ENCODE measurements at regions not wholly inside any gene's neighbourhood (a gene's known extent, or its start where the extent isn't known, plus 50 kb on each side); places are given as distances from the start of the nearest gene placed in this dataset.

DNA sequence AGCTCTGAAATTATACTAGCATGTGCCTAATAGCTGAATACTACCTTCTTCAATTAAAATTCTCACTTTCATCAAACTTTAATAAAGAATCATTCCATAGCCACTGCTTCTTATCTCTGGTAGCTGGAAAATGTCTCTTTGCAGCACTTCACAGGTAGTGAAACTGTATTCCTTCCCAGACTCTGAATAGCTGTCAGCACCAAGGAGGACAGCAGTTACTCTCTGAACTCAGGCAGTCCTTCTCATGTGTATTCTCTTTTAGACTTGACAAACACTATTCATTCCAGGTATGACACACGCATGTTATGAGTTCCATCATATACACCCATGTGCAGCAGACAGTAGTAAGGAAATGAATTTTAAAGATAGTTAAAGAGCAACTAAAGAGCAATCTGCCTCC is 627.1 kb downstream of the EFNA5 start:
- Histone ChIP-seq H3K27ac (ENCODE audit: low read depth, low read length) (no peak overlapping the region), H3K27me3 (ENCODE audit: control insufficient read depth, insufficient read depth, low read length) (no peaks in the 10 kb centered on the region), H3K9ac (ENCODE audit: low read length) (no peak overlapping the region), H3K9me3 (ENCODE audit: control insufficient read depth, insufficient read depth, low read depth, low read length) (no peaks in the 10 kb centered on the region), H3K4me1 (ENCODE audit: control insufficient read depth, insufficient read depth, low read length) (no peaks in the 10 kb centered on the region), H3K36me3 (ENCODE audit: control insufficient read depth, insufficient read depth, low read length) (no peaks in the 10 kb centered on the region), H3K4me3 (ENCODE audit: low read depth, low read length) (no peak overlapping the region)

DNA sequence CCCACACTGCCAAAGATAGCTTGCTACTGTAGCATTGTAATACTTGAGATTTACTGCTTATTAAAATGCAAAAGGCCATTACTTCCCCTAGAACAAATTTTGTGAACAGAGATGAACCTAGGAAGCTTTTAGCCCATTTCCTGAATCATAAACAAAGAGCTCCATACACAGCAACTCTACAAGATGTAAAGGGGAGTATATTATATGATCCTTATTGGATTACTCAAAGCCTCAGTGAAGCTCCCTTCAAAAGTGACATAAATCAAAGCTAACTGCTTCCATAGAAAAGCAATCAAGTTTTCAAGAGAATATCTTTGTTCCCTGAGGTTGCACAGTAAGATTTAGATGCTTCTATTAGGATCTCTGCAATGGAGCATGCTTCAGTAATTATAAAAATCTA is 629.8 kb downstream of the EFNA5 start:
- Histone ChIP-seq H3K9me3 (ENCODE audit: control insufficient read depth, insufficient read depth, low read depth, low read length) (no peaks in the 10 kb centered on the region), H3K4me3 (ENCODE audit: low read depth, low read length) (no peak overlapping the region), H3K27me3 (ENCODE audit: control insufficient read depth, insufficient read depth, low read length) (no peaks in the 10 kb centered on the region), H3K27ac (ENCODE audit: low read depth, low read length) (no peak overlapping the region), H3K4me1 (ENCODE audit: control insufficient read depth, insufficient read depth, low read length) (no peaks in the 10 kb centered on the region), H3K36me3 (ENCODE audit: control insufficient read depth, insufficient read depth, low read length) (no peaks in the 10 kb centered on the region), H3K9ac (ENCODE audit: low read length) (no peak overlapping the region)

DNA sequence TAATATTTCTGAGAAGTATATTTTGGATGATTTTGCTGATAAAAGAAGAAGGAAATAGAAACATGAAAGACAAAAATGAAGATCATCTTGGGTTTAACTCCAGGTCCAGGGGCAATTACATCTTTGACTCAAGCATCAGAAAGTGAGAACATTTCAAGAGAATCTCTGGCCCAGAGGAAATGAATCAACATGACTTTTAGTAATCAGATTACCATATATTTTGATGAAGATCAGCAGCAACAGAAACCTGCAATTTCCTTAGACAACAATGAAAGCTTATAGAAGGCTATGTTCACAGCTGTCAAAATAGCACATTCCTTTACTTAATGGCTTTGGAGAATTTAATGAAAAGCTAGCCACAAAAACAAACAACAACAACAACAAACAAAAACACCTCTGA is 638.1 kb downstream of the EFNA5 start:
- Histone ChIP-seq H3K9me3 (ENCODE audit: control insufficient read depth, insufficient read depth, low read depth, low read length) (no peaks in the 10 kb centered on the region), H3K36me3 (ENCODE audit: control insufficient read depth, insufficient read depth, low read length) (no peaks in the 10 kb centered on the region), H3K9ac (ENCODE audit: low read length) (no peak overlapping the region), H3K27ac (ENCODE audit: low read depth, low read length) (no peak overlapping the region), H3K4me1 (ENCODE audit: control insufficient read depth, insufficient read depth, low read length) (no peaks in the 10 kb centered on the region), H3K4me3 (ENCODE audit: low read depth, low read length) (no peak overlapping the region), H3K27me3 (ENCODE audit: control insufficient read depth, insufficient read depth, low read length) (no peaks in the 10 kb centered on the region)

DNA sequence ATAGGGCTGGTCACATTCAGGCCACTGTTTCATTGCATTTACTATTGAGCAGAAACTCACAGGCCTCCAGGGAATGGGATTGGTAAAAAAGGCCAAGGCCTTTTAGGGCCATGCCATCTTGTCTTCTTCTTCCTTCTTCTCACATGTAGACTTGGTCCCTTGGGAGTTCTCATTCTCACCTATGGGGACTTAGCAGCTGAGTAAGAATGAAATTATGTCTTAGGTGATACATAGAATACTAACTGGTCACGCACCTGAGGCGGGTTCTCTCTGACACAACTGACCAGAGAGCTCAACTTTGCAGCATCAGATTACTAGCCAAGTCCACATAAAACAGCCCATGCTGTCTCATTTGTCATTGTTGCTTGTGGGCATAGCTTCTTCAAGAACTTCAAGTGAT is 641.8 kb downstream of the EFNA5 start:
- H3K4me1 ChIP-seq (ENCODE audit: control insufficient read depth, insufficient read depth, low read length) = peaks cover 13% of the 10 kb centered on the region
- H3K27me3 ChIP-seq (ENCODE audit: control insufficient read depth, insufficient read depth, low read length) = no peaks in the 10 kb centered on the region
- no peaks in the 10 kb centered on the region for H3K9me3 ChIP-seq (ENCODE audit: control insufficient read depth, insufficient read depth, low read depth, low read length)
- no peak overlapping the region for H3K27ac ChIP-seq (ENCODE audit: low read depth, low read length)
- no peaks in the 10 kb centered on the region for H3K36me3 ChIP-seq (ENCODE audit: control insufficient read depth, insufficient read depth, low read length)
- no peak overlapping the region for H3K9ac ChIP-seq (ENCODE audit: low read length)
- H3K4me3 ChIP-seq (ENCODE audit: low read depth, low read length) = no peak overlapping the region

DNA sequence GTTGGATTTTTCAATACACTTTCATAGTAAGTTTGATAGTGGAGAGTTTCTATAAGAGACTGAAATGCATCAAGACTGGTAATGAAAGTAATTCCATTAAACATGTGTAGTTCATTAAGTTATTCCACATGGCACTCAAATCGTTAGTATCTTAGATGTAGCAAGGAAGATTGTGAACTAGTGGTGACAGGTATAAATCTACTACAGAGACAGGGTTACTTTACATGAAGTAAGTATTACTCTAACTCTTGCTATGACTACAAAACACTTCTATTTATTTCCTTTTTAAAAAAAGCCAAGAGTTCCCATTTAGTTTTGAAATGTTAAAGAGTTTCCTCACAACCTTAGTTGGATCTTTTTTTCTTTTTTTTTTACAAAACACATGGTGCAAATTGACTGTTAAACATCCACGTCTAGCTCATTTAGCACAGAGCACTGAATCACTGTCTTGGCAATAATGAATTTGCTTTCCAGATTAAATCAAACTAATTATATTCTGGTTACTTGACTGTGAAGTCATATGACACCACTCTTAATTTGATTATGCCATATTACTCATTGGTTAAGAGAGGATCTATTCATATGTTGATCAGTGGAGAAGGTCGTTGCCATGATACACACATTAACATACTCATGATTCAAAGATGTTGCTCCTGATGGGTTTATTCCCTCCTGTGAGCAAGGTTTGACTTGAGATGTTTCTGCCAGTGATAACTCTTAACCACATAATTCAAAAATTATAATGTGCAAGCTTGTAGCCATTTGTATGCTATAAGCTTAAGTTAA is 644.8 kb downstream of the EFNA5 start:
- no peak overlapping the region for H3K9ac ChIP-seq (ENCODE audit: low read length)
- 0 out of 2 replicates have a peak overlapping the region, but pooled peaks have one; percentile 8 for H3K27ac ChIP-seq (ENCODE audit: low read depth, low read length)
- H3K4me3 ChIP-seq (ENCODE audit: low read depth, low read length) = no peak overlapping the region

DNA sequence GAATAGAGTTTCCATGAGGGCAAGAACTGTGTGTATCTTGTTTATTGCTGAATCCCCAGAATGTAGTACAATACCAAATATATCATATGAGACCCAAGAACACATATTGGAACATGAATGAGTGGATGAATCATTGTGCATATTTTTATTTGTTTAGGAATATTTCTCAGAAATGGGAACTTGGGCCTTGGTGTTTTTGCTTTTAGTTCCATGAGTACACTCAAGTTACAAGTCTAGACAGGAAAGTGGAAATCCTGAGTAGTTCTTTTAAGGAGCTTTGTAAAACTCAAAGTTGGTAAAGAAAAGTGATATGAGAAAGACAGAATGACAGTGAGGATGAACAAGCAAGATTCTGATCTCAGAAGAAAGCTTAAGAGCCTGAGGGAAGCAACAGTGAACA is 647.0 kb downstream of the EFNA5 start:
- no peak overlapping the region for H3K27ac ChIP-seq (ENCODE audit: low read depth, low read length)
- H3K9me3 ChIP-seq (ENCODE audit: control insufficient read depth, insufficient read depth, low read depth, low read length) = no peaks in the 10 kb centered on the region
- H3K4me1 ChIP-seq (ENCODE audit: control insufficient read depth, insufficient read depth, low read length) = peaks cover 13% of the 10 kb centered on the region
- no peak overlapping the region for H3K4me3 ChIP-seq (ENCODE audit: low read depth, low read length)
- H3K9ac ChIP-seq (ENCODE audit: low read length) = no peak overlapping the region
- no peaks in the 10 kb centered on the region for H3K36me3 ChIP-seq (ENCODE audit: control insufficient read depth, insufficient read depth, low read length)
- no peaks in the 10 kb centered on the region for H3K27me3 ChIP-seq (ENCODE audit: control insufficient read depth, insufficient read depth, low read length)

More for the DNA sequence above, 644.8 kb downstream of the EFNA5 start:
- Histone ChIP-seq H3K36me3 (ENCODE audit: control insufficient read depth, insufficient read depth, low read length) (no peaks in the 10 kb centered on the region), H3K9me3 (ENCODE audit: control insufficient read depth, insufficient read depth, low read depth, low read length) (no peaks in the 10 kb centered on the region), H3K4me1 (ENCODE audit: control insufficient read depth, insufficient read depth, low read length) (peaks cover 13% of the 10 kb centered on the region), H3K27me3 (ENCODE audit: control insufficient read depth, insufficient read depth, low read length) (no peaks in the 10 kb centered on the region)

DNA sequence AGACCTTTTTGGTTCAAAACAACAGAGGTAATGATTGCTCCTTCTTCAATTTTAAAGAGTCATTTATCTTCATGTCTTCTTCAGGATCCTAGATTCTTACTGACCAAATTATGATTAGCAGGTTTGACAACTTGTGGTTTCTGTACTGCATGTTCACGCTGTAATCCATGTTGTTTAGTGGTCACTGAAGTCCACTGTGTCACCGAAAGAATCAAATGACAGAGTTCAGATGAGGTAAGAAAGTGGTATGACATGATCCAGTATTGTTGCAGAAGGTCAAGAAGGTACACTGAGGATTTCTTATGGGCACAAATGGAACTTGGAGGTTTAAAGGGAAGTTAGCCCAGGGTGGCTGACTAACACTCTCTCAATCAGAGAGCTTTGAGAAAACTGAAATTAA is 649.2 kb downstream of the EFNA5 start:
- H3K4me3 ChIP-seq (ENCODE audit: low read depth, low read length) = no peak overlapping the region
- no peaks in the 10 kb centered on the region for H3K36me3 ChIP-seq (ENCODE audit: control insufficient read depth, insufficient read depth, low read length)
- no peak overlapping the region for H3K9ac ChIP-seq (ENCODE audit: low read length)

DNA sequence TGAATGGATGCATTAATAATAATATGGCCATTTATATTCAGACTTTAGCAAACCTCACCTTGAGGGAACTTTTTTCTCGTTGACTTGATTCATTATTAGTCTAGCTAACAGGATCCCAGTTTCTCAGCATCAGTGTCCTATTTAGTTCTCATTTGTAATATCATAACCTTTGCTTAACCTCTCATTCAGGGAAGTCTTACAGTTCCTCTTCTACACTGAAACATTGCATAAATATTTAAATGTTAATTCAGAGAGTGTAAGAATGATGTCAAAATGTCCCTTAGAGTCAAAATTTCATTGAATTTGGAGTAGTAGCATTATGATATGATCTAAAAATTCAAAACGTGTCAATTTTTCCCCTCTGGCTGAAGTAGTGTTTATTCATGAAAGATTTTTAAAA is 650.1 kb downstream of the EFNA5 start:
- H3K27me3 ChIP-seq (ENCODE audit: control insufficient read depth, insufficient read depth, low read length) = no peaks in the 10 kb centered on the region
- H3K36me3 ChIP-seq (ENCODE audit: control insufficient read depth, insufficient read depth, low read length) = no peaks in the 10 kb centered on the region
- H3K4me3 ChIP-seq (ENCODE audit: low read depth, low read length) = no peak overlapping the region
- peaks cover under 1% of the 10 kb centered on the region; the same call in 1 of the 2 replicates for H3K4me1 ChIP-seq (ENCODE audit: control insufficient read depth, insufficient read depth, low read length)
- H3K9me3 ChIP-seq (ENCODE audit: control insufficient read depth, insufficient read depth, low read depth, low read length) = no peaks in the 10 kb centered on the region
- no peak overlapping the region for H3K9ac ChIP-seq (ENCODE audit: low read length)
- H3K27ac ChIP-seq (ENCODE audit: low read depth, low read length) = no peak overlapping the region

More for the DNA sequence above, 649.2 kb downstream of the EFNA5 start:
- Histone ChIP-seq H3K4me1 (ENCODE audit: control insufficient read depth, insufficient read depth, low read length) (peaks cover 10% of the 10 kb centered on the region), H3K9me3 (ENCODE audit: control insufficient read depth, insufficient read depth, low read depth, low read length) (no peaks in the 10 kb centered on the region), H3K27ac (ENCODE audit: low read depth, low read length) (no peak overlapping the region), H3K27me3 (ENCODE audit: control insufficient read depth, insufficient read depth, low read length) (no peaks in the 10 kb centered on the region)

DNA sequence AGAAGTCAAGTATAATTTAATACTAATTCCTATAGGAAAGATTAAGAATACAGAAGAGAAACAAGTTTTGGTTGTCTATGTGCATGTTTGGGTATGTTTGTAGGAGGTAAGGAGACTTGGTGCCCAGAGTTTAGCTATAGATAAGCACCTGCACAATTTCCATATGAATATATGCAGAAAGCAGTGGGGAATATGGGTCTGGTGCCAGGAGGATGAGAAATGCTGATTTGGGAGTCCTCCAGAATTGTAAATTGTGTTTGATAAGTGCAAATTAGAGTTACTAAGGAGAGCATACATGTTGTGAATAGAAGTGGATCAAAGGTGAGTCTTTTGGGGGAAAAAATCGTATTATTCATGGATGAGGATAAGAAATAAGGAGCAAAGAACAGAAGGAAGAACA is 653.1 kb downstream of the EFNA5 start:
- peaks cover 5% of the 10 kb centered on the region for H3K4me1 ChIP-seq (ENCODE audit: control insufficient read depth, insufficient read depth, low read length)

DNA sequence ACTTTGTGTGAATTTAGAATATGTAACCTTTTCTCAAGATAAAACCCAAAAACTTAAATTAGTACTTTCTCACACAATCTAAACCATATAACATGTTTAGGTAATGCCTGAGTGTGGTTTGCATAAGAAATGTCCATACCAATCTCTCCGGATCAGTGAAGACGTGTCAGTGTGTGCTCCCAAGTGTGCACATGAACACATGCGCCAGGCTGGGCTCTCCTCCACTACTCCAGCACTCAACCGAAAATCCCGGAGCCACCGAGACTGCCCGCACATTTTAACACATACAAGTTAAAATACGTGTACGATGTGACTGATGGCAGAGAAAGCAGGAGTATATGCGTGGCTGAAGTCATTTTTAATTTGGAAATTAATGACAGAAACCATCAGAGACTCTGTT is 658.4 kb downstream of the EFNA5 start:
- H3K9ac ChIP-seq (ENCODE audit: low read length) = no peak overlapping the region
- peaks cover 5% of the 10 kb centered on the region for H3K4me1 ChIP-seq (ENCODE audit: control insufficient read depth, insufficient read depth, low read length)
- no peaks in the 10 kb centered on the region for H3K27me3 ChIP-seq (ENCODE audit: control insufficient read depth, insufficient read depth, low read length)
- H3K27ac ChIP-seq (ENCODE audit: low read depth, low read length) = no peak overlapping the region
- no peak overlapping the region for H3K4me3 ChIP-seq (ENCODE audit: low read depth, low read length)
- H3K36me3 ChIP-seq (ENCODE audit: control insufficient read depth, insufficient read depth, low read length) = no peaks in the 10 kb centered on the region
- H3K9me3 ChIP-seq (ENCODE audit: control insufficient read depth, insufficient read depth, low read depth, low read length) = no peaks in the 10 kb centered on the region

More for the DNA sequence above, 653.1 kb downstream of the EFNA5 start:
- H3K4me3 ChIP-seq (ENCODE audit: low read depth, low read length) = no peak overlapping the region
- no peaks in the 10 kb centered on the region for H3K36me3 ChIP-seq (ENCODE audit: control insufficient read depth, insufficient read depth, low read length)
- no peak overlapping the region for H3K27ac ChIP-seq (ENCODE audit: low read depth, low read length)
- no peaks in the 10 kb centered on the region for H3K9me3 ChIP-seq (ENCODE audit: control insufficient read depth, insufficient read depth, low read depth, low read length)
- H3K27me3 ChIP-seq (ENCODE audit: control insufficient read depth, insufficient read depth, low read length) = no peaks in the 10 kb centered on the region
- no peak overlapping the region for H3K9ac ChIP-seq (ENCODE audit: low read length)

DNA sequence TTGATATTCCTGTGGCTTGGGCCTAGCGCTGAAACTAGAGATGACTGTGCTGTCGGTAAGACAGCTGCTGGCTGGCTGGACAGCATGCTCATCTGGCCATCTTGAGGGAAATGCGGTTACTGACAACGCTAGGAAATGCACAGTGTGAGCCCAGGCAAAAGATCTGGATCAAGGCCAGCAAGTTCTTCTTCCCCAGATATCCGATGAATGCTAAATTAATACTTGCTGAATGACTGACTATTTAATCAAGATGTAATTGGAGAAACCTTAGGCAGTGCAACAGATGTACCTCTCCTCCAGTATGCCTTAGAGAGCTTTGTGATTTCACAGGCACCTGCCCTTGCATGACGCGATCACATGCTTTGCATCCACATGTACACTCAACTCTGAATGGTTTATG is 659.1 kb downstream of the EFNA5 start:
- peaks cover 5% of the 10 kb centered on the region for H3K4me1 ChIP-seq (ENCODE audit: control insufficient read depth, insufficient read depth, low read length)
- H3K27me3 ChIP-seq (ENCODE audit: control insufficient read depth, insufficient read depth, low read length) = no peaks in the 10 kb centered on the region
- no peak overlapping the region for H3K27ac ChIP-seq (ENCODE audit: low read depth, low read length)
- H3K4me3 ChIP-seq (ENCODE audit: low read depth, low read length) = no peak overlapping the region
- no peaks in the 10 kb centered on the region for H3K9me3 ChIP-seq (ENCODE audit: control insufficient read depth, insufficient read depth, low read depth, low read length)
- H3K9ac ChIP-seq (ENCODE audit: low read length) = no peak overlapping the region
- H3K36me3 ChIP-seq (ENCODE audit: control insufficient read depth, insufficient read depth, low read length) = no peaks in the 10 kb centered on the region

Measured in HUES6 (cell line).